Right atrium auricular region (tissue), 2 donors: ENCODE measurements at regions not wholly inside any gene's neighbourhood (a gene's known extent, or its start where the extent isn't known, plus 50 kb on each side); places are given as distances from the start of the nearest gene placed in this dataset.

ENCODE experiments used
- DNase-seq: peaks from one replicate; pipeline ENCODE4 v3.0.0-alpha.2; 2019; ENCODE audit warnings: low spot score
- H3K27ac ChIP-seq, 2 donors: fragments of 200-600 bp; sonication (generic); 1 replicate in 1 of 2; 2 replicates in 1 of 2; pipeline ENCODE4 v1.5.1; 2016 to 2019
- H3K27me3 ChIP-seq, 2 donors: fragments of 200-600 bp; sonication (generic); one replicate each; pipeline versions ENCODE4 v1.5.1 to v1.6.0; 2017 to 2019
- H3K36me3 ChIP-seq: fragments of 200-600 bp; sonication (generic); one replicate; pipeline ENCODE4 v1.5.1; 2016
- H3K4me1 ChIP-seq, 2 donors: fragments of 200-600 bp; sonication (generic); one replicate each; pipeline versions ENCODE4 v1.5.1 to v1.6.0; 2017 to 2019
- H3K4me3 ChIP-seq, 2 donors: fragments of 200-600 bp; sonication (generic); 1 replicate in 1 of 2; 2 replicates in 1 of 2; pipeline ENCODE4 v1.5.1; 2017 to 2019; ENCODE audit warnings: mild to moderate bottlenecking in 1 of 2, moderate library complexity in 1 of 2
- H3K9me3 ChIP-seq, 2 donors: fragments of 200-600 bp; sonication (generic); one replicate each; pipeline ENCODE4 v1.5.1; 2019
- CTCF ChIP-seq, 2 donors: fragments of 200-600 bp; sonication (generic); IDR thresholded peaks; one replicate each; pipeline ENCODE4 v1.5.1; 2019; ENCODE audit warnings: antibody characterized with exemption in 2 of 2

- H3K4me1 ChIP-seq, result no peaks in the 10 kb centered on the region
- H3K27ac ChIP-seq, result no peak overlapping the region
- no peaks in the 10 kb centered on the region for H3K36me3 ChIP-seq
- no peak for DNase-seq
- H3K4me3 ChIP-seq, result no peak overlapping the region
- TF ChIP-seq CTCF (IDR thresholded peaks at IDR 0.05), result no peak
- H3K9me3 ChIP-seq, result no peaks in the 10 kb centered on the region
- H3K27me3 ChIP-seq, result no peaks in the 10 kb centered on the region
These were observed 271.4 kb downstream of the ARRDC4 start for GRCh38 chr15:98231696-98232440.

GRCh38 chr15:98232761-98233160 lies 272.3 kb downstream of the ARRDC4 start:
- TF ChIP-seq CTCF (IDR thresholded peaks at IDR 0.05), result no peak
- H3K4me1 ChIP-seq, result no peaks in the 10 kb centered on the region
- no peak overlapping the region for H3K27ac ChIP-seq
- DNase-seq, result no peak
- H3K36me3 ChIP-seq, result no peaks in the 10 kb centered on the region
- H3K4me3 ChIP-seq, result no peak overlapping the region
- no peaks in the 10 kb centered on the region for H3K9me3 ChIP-seq
- H3K27me3 ChIP-seq, result no peaks in the 10 kb centered on the region

- DNase-seq, result no peak
- H3K27ac ChIP-seq, result no peak overlapping the region
- no peak overlapping the region for H3K4me3 ChIP-seq
- no peaks in the 10 kb centered on the region for H3K4me1 ChIP-seq
- H3K27me3 ChIP-seq, result no peaks in the 10 kb centered on the region
- no peaks in the 10 kb centered on the region for H3K36me3 ChIP-seq
- no peaks in the 10 kb centered on the region for H3K9me3 ChIP-seq
- no peak for TF ChIP-seq CTCF (IDR thresholded peaks at IDR 0.05)
These were observed 273.4 kb downstream of the ARRDC4 start for GRCh38 chr15:98233873-98234272.

GRCh38 chr15:98240303-98240702 lies 279.8 kb downstream of the ARRDC4 start:
- no peak overlapping the region for H3K27ac ChIP-seq
- no peaks in the 10 kb centered on the region for H3K27me3 ChIP-seq
- H3K36me3 ChIP-seq, result no peaks in the 10 kb centered on the region
- no peak for DNase-seq
- no peaks in the 10 kb centered on the region for H3K9me3 ChIP-seq
- H3K4me1 ChIP-seq, result no peaks in the 10 kb centered on the region
- no peak for TF ChIP-seq CTCF (IDR thresholded peaks at IDR 0.05)
- no peak overlapping the region for H3K4me3 ChIP-seq

GRCh38 chr15:98241032-98241554 lies 280.6 kb downstream of the ARRDC4 start:
- Histone ChIP-seq H3K27ac (no peak overlapping the region), H3K4me3 (no peak overlapping the region), H3K4me1 (no peaks in the 10 kb centered on the region), H3K9me3 (no peaks in the 10 kb centered on the region), H3K36me3 (no peaks in the 10 kb centered on the region), H3K27me3 (no peaks in the 10 kb centered on the region)
- no peak for DNase-seq
- no peak for TF ChIP-seq CTCF (IDR thresholded peaks at IDR 0.05)

GRCh38 chr15:98257290-98257689 lies 296.8 kb downstream of the ARRDC4 start:
- H3K9me3 ChIP-seq, result peaks cover 0 to 12% of the 10 kb centered on the region in 2 donors
- H3K27ac ChIP-seq, result no peak overlapping the region
- DNase-seq, result no peak
- H3K36me3 ChIP-seq, result no peaks in the 10 kb centered on the region
- no peak overlapping the region for H3K4me3 ChIP-seq
- no peak for TF ChIP-seq CTCF (IDR thresholded peaks at IDR 0.05)
- H3K27me3 ChIP-seq, result no peaks in the 10 kb centered on the region
- no peaks in the 10 kb centered on the region for H3K4me1 ChIP-seq
